GM13977 (cell line): ENCODE measurements at regions not wholly inside any gene's neighbourhood (a gene's known extent, or its start where the extent isn't known, plus 50 kb on each side); places are given as distances from the start of the nearest gene placed in this dataset.

ENCODE experiments used
- DNase-seq: peaks from one replicate; pipeline ENCODE4 v3.0.0; 2012; ENCODE audit warnings: low spot score
- in situ Hi-C: fragments of 300-500 bp; cut with MboI; formaldehyde crosslinking; loops from one replicate; pipeline ENCODE4 v1.12.0; 2022; ENCODE audit warnings: low sequenced_read_pairs, low pct_unique_long_range_greater_than_20kb, mixed read lengths, inconsistent platforms; ENCODE audit not compliant: unreplicated experiment
- TF ChIP-seq, protein P1 (sequence below): IDR thresholded peaks from 2 replicates; pipeline ENCODE4 v1.5.1; 2012; ENCODE audit warnings: mild to moderate bottlenecking, control low read depth; ENCODE audit not compliant: insufficient read depth; ENCODE audit errors: extremely low read depth, missing control alignments

DNA sequence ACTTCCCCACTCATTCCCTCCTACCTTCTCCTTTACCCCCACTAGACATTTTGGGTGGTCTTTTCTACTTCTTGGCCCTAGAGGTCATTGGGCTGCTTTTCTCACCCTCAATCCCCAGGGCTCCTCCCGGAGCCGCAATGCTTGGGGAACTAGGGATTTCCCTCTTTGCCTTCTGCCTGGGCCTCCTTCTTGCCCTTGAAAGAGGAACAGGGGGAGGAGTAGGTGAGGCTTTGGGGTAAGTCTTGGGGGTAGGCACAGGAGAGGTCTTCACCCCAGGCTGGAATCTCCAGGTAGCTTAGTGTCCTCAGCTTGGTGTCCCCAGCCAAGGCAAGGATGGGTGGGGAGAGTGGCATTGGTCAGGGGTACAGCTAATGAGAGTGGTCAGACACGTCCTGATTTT, 56.2 kb upstream of the EPS8L3 start:
- in situ Hi-C loops = no loop called here
- no peak for DNase-seq
- TF ChIP-seq, protein P1, sequence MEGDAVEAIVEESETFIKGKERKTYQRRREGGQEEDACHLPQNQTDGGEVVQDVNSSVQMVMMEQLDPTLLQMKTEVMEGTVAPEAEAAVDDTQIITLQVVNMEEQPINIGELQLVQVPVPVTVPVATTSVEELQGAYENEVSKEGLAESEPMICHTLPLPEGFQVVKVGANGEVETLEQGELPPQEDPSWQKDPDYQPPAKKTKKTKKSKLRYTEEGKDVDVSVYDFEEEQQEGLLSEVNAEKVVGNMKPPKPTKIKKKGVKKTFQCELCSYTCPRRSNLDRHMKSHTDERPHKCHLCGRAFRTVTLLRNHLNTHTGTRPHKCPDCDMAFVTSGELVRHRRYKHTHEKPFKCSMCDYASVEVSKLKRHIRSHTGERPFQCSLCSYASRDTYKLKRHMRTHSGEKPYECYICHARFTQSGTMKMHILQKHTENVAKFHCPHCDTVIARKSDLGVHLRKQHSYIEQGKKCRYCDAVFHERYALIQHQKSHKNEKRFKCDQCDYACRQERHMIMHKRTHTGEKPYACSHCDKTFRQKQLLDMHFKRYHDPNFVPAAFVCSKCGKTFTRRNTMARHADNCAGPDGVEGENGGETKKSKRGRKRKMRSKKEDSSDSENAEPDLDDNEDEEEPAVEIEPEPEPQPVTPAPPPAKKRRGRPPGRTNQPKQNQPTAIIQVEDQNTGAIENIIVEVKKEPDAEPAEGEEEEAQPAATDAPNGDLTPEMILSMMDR = no peak

DNA sequence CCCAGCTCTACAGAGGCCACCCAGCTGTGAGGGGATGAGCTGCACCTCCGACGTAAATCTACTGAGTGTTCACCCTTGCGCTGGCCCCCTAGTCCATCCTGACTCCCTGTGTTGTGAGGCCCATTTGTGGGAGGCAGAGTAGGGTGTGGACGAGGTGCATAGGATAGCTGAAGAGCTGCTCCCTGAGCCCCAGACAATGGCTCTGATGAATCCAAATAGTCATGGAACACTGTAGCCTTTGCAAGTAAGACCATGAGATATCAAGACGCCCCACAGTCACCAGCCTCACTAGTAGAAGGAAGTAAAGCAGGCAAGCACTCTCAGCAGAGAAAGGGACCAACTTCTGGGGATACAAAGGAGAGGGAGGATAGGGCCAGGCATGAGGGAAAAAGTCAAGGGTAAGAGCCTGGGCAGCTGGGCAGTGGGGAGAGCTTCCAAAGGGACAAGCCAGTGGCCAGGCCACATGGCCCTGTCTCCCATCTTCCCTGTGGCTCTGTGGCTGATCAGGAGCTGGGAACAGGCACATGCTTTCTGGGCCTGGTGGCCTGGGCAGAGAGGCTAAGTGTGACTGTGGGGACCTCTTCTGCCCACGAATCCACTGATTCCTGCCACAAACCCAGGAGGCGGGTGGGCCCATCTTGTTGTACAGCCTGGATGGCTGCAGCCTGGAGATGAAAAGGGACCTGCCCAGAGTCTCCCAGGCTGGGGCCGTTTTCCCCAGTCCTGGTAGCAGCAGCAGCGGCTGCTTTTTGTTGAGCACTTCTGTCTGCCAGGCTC, 55.5 kb upstream of the EPS8L3 start:
- in situ Hi-C loops = no loop called here
- DNase-seq = no peak
- TF ChIP-seq, protein P1 = no peak

DNA sequence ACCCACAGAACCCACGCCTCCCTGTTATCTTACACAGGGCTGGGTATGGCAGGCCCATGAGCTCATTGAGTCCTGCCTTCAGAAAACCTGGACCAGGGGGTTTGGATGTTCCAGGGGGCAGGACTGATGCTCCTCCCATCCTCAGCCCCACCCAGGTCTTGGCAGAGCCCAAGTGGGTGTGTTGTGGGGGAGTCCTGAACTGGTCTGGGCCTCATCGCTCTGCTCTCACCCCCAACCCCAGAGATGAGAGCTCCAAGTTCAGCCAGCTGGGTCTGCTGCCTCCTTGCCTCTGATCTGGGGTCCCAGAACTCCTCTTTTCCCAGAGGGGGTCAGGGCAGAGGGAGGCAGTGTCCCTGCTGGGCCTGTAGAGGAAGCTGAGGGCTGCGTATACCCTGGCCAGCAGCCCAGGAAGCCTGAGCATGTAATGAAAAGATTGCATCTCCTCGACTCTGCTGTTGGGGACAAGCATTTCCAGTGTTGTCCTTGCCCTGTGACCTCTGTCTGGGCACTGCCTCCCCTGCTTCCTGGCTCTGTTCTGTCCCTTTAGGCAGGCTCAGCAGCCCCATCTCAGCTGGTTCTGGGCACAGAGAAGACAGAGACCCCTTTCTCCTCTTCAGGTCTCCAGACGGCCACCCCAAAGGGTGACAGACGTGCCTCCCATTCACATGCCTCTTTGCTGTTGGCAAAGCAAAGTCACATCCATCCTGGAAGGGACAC, 54.7 kb upstream of the EPS8L3 start:
- TF ChIP-seq, protein P1 = no peak
- in situ Hi-C loops = no loop called here
- DNase-seq = no peak

DNA sequence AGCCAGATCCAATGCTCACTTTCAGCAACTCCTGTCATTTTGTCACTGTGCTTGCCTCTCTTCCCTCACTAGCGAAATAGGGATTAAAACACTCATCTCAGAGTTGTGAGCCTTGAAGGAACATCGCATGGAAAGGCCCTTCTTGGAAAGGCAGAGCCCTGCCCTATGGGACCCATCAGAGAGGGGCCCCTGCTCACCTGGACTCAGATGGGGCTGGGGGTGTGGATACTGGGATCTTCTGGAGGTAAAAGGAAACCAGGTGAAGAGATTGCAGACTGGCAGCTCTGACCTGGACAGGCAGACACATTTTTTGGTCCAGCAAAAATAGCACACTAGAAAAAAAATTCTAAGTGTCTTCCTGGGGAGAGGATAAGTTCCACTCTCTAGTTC, 54.2 kb upstream of the EPS8L3 start:
- TF ChIP-seq, protein P1 = no peak
- in situ Hi-C loops = no loop called here
- DNase-seq = no peak

DNA sequence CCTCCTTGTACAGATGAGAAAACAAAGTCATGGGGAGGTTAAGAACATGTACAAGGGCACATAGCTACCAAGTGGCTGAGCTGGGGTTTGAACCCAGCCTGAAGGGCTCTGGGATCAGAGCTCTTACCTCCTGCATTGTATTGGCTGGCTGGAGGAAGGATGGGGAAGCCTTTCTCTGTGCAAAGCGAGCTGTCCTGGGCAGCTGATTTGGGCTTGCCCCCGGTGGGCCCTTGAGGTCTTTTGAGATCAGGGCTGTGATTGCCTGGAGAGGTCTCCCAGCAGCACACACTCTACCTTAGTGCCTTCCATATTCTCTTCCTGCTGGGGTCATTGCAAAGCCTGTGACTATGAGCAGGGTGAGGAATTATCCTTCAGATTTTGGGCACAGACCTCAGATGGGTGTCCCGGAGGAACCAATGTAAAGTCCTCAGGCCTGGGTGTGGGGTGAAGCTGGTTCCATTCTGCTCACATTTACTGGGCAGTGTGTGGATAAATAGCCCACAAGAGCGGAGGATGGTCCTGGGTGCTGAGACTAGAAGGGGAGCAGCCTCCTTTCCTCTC, 53.3 kb upstream of the EPS8L3 start:
- no peak for DNase-seq
- TF ChIP-seq, protein P1 = no peak
- in situ Hi-C loops = no loop called here

DNA sequence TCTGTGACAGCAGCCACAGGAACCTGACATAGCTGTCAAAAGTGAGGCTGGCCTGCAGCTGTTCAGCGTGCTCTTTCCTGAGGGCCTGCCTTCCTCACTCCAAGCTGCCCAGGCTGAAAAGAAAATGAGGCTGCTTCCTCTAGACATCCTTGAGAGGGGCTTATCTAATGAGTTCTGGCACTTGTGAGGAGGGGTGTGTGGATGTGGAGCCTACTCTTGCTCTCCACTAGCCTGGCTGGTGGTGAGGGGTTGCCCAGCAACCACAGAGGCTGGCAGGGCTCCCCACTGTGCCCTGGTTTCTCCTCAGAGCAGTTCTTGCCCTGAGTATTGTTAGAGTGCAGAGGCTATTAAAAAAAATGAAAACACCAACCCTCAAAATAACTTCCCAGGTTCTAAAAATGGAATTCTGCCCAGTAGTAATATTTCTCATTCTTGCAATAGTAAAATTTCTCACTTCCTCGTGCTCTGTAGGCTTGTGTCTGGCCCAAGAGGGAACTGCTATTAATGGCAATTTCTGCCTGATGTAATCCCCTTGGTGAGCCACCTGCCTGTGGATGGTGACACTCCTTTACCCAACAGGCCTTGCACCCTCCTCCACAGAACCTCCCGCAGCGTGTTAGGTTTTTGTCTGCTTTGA, 52.6 kb upstream of the EPS8L3 start:
- peak; percentile 82 for DNase-seq
- TF ChIP-seq, protein P1 = no peak
- in situ Hi-C loops = no loop called here
